Activated naive CD4-positive, alpha-beta T cell treated with Interleukin-2 at 50 U/mL for 16 hours (primary cell): ENCODE measurements at regions not wholly inside any gene's neighbourhood (a gene's known extent, or its start where the extent isn't known, plus 50 kb on each side); places are given as distances from the start of the nearest gene placed in this dataset.

Experiments used
- DNase-seq: peaks from one replicate; pipeline ENCODE4 v3.0.0-alpha.2; 2020

GRCh38 chr9:89869793-89870580 is 265.2 kb downstream of the GADD45G start:
- no peak for DNase-seq

GRCh38 chr9:89871871-89872331 is 267.1 kb downstream of the GADD45G start:
- DNase-seq = no peak

GRCh38 chr9:89872426-89872912 is 267.7 kb downstream of the GADD45G start:
- DNase-seq = no peak

DNA sequence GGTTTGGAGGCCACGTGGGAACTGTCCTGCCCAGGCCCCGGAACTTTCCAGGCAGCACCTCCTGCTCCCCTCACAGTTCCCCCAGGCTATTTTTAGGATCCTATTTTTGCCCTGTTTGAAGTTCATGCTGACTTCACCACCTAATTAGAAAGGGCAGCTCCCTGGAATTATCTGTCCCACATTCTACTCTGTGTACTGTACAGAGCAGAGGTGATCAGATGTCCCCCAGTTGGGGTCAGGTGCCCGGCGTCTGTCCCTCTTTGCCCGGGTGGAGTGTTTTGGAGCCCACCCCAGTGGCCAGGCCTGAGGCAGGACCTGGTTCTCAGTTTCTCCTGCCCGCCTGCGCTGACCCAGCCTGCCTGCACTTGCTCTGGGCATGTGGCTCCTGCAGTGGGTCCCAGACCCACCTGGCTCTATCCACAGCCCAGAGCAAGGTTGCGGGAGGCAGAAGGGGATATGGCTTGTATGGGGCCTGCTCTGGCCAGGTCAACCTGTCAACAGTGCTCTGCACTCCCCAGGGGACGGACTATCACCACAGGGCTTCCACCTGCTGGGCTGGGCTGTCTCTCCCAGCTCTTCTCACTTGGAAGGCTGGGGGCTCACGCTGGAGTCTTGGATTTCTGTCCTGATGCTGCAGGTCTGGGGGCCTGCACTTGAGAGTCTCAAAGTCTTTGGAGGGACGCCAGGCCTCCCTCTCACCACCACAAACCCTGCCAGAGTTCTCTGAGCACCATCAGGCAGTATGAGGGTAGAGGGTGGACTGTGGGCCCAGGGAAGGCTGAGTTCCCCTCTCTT is 268.3 kb downstream of the GADD45G start:
- no peak for DNase-seq

- no peak for DNase-seq
Measured at GRCh38 chr9:89873801-89874200, 269.0 kb downstream of the GADD45G start.

- DNase-seq = no peak
Measured at GRCh38 chr9:89874351-89875321, 269.8 kb downstream of the GADD45G start.

DNA sequence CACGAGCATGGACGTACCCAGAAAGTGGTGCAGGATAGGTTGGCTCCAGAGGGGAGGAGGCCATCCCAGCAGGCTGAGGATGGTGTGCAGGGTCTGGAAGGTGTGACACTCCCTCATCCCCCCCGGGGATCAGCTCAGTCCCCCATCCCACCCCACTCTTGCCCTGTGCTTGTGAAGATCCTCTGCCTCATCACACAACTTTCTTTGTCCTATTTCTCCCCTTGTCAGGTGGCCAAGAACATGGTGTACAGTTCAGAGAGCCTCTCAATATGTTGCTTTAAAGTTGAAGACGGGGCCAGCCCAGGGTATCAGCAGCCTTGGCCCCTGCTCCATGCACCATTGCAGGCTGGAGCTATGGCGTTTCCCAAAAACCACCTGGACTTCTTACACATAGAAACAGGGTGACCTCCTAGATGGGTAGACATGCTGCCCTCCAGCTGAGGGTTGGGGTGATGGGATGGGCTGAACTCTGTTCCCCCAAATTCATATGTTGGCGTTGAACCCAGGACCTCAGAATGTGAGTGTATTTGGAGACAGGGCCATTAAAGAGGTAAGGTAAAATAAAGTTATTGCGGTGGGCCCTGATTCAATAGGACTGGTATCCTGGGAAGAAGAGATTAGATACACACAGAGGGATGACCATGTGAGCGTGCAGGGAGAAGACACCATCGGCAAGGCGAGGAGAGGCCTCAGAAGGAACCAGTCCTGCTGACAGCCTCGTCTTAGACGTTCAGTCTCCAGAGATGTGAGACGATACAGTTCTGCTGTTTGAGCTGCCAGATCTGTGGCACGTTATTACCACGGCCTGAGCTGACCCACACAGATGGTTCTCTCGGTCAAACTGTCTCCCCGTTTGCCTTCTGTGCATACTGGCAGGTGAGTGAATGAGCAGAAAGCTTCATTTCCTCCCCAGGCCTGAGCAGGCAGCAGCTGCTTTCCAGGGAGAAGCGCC is 272.5 kb downstream of the GADD45G start:
- no peak for DNase-seq

DNA sequence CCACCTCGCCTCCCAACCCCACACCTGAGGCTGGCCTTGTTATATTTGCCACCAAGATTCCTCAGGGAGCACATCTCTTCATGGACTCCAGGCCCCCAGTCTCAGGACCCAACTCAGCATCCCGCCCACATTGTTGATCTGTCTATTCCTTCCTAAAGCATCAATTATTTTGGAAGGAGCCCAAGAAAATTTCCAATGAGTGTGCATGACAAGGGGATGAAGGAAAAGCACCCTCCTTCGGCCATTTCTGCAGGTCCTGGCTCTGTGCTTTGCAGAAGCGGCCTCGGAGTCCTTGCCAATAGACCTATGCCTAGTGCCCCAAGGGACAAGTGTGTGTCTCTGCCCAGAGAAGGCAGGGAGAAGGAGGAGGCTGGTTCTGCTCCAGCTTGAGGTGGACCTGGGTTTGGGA is 273.2 kb downstream of the GADD45G start:
- no peak for DNase-seq

DNA sequence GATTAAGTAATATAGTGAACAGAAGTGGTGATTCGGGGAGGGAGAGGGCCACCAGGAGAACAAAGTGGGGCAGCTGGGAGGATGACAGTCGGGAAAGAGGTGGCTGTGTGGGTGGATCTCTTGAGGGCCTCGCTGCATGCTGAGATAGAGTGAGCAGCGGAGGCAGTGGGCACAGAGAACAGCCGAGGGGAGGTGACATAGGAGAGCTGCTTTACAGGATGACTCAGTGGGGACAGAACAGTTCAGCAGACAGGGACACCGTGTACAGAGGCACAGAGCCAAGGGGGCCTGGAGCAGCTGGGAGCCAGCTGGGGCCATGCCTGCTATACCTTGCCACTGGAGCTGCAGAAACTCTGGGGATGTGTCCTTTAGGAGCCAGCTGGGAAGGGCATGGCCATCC is 273.9 kb downstream of the GADD45G start:
- DNase-seq = no peak

GRCh38 chr9:89879276-89879675 is 274.5 kb downstream of the GADD45G start:
- no peak for DNase-seq

DNA sequence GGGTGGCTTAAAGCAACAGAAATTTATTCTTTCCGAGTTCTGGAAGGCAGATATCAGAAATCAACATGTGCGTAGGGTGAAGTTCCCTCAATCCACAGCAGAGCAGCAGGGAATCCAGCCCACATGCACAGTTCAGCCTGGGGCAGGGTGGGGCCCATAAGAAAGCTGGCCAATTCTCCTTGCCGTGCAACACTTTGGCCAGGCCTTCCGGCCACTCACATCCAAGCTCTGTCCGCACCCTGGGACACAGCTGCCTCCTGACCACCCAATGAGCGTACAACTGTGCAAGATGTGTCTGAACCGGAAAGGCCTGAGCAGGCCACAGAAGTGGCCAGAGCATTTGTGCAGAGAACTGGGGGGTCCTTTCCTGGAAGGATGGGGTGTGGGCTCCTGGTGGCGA is 274.9 kb downstream of the GADD45G start:
- DNase-seq = no peak

DNA sequence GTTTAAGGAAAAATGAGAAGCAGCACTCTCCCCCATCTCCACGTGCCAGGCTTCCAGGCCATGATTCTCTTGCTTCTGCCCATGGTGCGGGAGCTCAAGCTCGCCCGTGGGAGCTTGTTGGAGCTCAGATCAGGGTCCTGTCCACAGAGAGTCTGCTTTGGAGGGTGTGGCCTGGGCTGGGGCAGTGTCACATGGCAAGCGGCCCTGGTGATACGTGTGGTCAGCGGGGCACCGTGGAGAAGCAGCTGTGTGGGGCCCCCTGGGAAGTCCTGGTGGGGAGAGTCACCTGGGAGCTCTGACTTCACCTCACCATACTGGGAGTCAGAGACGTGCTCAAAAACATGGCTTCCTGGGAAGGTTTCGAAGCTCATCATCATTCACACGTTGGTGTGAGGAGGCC is 275.3 kb downstream of the GADD45G start:
- DNase-seq = no peak

DNA sequence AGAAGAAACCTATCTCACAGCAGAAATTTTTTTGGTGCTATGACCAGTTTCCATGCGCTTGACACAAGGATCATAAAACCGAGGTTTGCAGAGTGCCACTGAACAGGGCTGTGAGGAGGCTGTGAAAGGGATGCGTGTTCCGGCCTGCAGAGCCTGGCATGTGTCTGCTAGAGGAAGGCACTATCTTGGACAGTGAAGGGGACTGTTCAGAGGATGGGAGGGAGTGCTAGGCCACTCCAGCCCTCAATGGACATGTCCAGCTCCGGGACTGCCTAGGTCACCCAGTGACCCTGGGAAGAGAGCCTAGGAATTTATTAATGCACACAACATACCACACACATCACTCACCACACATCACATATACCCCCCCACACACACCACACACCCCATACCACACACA is 275.9 kb downstream of the GADD45G start:
- DNase-seq = no peak

- no peak for DNase-seq
Measured at GRCh38 chr9:89881431-89881830, 276.6 kb downstream of the GADD45G start.

GRCh38 chr9:89882930-89883361 is 278.1 kb downstream of the GADD45G start:
- DNase-seq = no peak

DNA sequence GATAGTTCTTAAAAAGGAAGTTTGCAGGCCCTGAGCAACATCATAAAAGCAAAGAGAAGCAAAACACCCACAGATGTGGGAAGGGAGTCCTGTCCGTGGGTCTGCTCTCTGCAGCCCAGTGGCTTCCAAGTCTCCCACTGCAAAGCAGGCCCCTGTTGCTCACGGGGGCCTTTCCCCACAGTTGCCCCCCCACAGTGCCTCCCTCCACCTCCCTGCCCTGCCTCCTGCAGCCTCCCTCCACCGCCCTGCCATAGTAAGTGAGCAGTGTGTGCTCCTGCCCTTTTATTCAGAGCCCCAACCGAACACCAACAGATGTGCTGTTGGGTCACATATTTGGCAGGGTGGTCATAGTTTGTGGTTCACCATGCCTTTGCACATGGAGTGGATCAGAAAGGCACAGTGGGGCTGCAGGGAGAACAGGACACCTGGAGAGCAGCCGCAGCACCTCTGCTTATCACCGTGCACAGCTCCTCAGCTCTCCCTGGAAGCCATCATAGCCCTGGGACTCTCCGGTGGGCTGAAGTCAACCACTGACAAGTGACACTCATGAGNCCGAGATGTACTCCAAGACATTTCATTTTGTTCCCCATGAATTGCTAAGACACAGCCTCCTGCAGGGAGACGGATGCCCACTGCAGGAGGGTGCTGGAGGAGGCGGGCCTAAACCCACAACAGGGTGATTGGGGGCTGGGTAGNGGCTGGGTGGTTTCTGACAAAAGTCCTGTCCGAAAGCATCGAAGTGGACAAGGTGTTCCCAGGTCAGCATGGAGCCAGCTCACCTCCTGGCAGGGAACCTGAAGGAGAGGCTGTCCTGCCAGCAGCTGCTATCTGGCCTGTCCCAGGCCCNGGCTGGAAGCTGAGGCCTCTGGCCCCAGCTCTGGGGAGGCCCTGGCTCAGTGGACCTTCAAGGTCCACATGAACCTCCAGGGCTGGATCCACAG is 278.9 kb downstream of the GADD45G start:
- no peak for DNase-seq

- no peak for DNase-seq
Measured at GRCh38 chr9:89884356-89885083, 279.7 kb downstream of the GADD45G start.

DNA sequence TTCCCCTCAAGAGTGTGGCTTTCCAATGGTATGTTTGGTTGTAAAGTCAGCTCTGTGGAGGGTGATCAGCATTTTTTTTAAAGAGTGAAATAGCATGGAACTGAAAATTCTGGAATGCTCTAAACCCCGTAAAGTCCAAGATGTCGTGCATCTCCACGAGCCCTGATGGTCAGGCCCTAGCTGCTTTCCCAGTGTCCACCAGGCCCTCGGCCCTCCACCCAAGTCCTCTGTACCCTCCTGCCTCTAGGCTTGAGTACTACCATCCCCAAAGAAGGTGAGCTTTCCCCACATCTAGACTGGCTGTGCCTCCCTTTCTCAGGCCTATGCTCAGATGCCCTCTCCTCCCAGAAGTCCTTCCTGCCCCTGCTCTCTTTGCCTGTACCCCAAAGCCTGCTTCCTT is 280.3 kb downstream of the GADD45G start:
- no peak for DNase-seq

GRCh38 chr9:89886281-89886700 is 281.5 kb downstream of the GADD45G start:
- no peak for DNase-seq

DNA sequence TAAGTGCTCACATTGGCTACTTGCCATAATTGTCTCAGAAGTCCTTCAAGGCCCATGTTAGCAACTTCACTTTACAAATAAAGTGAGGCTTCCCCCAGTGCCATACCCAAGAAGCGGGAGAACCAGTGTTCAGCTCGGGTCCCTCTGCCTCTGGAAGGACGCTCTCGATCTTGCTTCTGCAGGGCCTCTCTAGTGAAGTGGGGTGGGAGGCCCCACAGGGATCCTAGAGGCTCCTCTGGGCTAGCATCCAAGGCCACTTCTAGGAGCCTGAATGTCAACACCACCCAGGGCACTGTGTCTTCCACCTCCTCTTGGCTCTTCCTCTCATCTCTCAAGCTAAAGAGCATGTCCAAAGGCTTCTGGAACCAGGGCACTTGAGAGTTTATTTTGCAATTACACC is 282.5 kb downstream of the GADD45G start:
- DNase-seq = no peak
